ENCODE measurements at regions not wholly inside any gene's neighbourhood (a gene's known extent, or its start where the extent isn't known, plus 50 kb on each side); places are given as distances from the start of the nearest gene placed in this dataset.

DNA sequence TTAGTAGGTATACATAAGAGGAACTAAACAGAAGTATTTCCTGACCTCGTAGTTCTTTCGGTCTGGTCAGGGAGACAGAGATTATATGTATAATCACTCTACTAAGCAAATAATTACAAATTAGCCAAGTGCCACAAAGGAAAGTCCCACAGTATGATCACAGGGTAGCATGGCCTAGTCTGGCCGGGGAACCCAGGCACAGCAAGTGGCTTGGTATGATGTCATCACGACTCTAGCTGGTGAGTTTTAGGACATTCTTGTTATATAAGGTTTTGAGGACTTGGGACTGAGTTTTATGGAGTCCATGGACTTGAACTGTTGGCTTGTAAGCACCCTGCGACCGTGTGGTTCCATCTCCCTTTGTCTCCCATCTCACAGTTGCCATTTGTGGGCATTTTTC lies 316.5 kb upstream of the ZFHX3 start:
- ChIA-PET POLR2A (no interaction called here), CTCF (no interaction called here)
- TF ChIP-seq, protein P1, sequence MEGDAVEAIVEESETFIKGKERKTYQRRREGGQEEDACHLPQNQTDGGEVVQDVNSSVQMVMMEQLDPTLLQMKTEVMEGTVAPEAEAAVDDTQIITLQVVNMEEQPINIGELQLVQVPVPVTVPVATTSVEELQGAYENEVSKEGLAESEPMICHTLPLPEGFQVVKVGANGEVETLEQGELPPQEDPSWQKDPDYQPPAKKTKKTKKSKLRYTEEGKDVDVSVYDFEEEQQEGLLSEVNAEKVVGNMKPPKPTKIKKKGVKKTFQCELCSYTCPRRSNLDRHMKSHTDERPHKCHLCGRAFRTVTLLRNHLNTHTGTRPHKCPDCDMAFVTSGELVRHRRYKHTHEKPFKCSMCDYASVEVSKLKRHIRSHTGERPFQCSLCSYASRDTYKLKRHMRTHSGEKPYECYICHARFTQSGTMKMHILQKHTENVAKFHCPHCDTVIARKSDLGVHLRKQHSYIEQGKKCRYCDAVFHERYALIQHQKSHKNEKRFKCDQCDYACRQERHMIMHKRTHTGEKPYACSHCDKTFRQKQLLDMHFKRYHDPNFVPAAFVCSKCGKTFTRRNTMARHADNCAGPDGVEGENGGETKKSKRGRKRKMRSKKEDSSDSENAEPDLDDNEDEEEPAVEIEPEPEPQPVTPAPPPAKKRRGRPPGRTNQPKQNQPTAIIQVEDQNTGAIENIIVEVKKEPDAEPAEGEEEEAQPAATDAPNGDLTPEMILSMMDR (IDR thresholded peaks at IDR 0.05; ENCODE audit: control extremely low read depth, extremely low read depth, low read depth, missing control alignments), result no peak
- no peak for DNase-seq (ENCODE audit: extremely low spot score)

DNA sequence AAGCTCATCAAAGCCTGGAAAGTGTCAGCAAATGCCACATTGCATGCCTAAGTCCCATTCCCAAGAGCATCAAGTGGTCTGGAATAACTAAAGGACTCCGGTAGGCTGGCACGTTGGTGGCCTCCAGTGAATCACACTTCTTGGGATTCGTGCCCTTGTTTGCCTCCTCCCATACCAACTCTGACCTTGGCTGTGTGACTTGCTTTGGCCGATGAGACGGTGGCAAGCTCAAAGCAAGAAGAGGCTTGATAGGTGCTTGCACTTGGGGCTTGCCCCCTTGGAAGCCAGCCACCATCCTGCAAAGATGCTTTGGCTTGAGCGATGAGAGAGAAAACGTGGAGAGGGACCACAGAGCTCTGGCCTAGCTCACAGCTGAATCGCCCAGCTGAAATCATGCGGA lies 313.1 kb upstream of the ZFHX3 start:
- ChIA-PET CTCF (interaction anchor here (0.9 to 1.5 kb wide), 2 partner anchors 10 to 11 kb away, joined by 3 read pairs; no protein-coding TSS in a partner anchor), POLR2A (no interaction called here)
- TF ChIP-seq, protein P1 (IDR thresholded peaks at IDR 0.05; ENCODE audit: control extremely low read depth, extremely low read depth, low read depth, missing control alignments), result no peak
- no peak for DNase-seq (ENCODE audit: extremely low spot score)

DNA sequence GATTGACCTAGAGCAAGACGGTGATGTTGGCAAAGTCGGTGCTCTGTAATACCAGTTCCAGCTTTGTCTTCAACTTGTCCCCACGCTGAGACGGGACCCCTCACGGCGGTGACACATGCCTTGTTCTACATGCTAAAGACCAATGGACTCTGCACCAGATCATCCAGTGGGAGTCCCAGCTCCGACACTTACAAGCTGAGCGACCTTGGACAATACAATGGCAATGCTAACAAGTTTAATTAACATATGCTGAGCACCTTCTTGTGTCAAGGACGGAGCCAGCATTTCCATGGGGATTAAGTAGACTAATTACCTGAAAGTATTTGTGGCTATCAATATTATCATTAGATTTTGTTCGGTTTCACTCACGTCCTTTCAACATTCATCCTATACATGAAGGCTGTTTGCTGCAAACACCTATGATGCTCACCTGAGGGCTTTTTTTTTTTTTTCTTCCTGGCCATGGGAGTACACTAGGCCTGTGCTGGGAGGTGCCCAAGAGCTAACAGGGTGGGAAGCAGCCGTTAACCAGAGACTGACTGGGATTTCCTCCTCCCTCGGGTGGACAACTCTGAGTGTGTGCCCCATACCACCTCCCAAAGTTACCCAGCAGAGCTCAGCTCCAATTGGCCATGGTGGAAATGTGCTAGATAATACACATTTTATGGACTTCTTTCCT lies 308.6 kb upstream of the ZFHX3 start:
- CTCF ChIA-PET, result no interaction called here
- DNase-seq (ENCODE audit: extremely low spot score), result no peak

DNA sequence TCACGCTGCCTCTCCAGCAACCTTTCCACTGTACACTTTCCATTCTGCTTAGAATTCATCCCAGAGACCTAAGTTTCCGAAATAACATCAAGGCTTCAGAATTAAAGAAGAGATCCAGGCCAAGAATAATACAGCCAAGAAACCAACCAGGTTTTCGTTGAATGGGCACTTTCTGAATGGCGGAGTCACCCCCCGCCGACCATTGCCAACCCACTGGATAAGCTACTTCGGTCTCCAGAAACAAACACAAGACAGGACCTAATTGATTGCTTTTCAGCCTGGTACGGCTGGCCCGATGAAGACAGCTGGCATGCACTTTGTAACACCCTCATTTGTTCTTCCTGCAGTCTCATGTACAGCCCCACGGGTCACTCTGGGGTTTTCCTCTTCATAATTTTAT lies 308.1 kb upstream of the ZFHX3 start:
- TF ChIP-seq, protein P1 (IDR thresholded peaks at IDR 0.05; ENCODE audit: control extremely low read depth, extremely low read depth, low read depth, missing control alignments), result no peak
- CTCF ChIA-PET, result no interaction called here
- DNase-seq (ENCODE audit: extremely low spot score), result no peak
- POLR2A ChIA-PET, result no interaction called here

More for the DNA sequence above, 308.6 kb upstream of the ZFHX3 start:
- POLR2A ChIA-PET, result no interaction called here
- TF ChIP-seq, protein P1 (IDR thresholded peaks at IDR 0.05; ENCODE audit: control extremely low read depth, extremely low read depth, low read depth, missing control alignments), result no peak

DNA sequence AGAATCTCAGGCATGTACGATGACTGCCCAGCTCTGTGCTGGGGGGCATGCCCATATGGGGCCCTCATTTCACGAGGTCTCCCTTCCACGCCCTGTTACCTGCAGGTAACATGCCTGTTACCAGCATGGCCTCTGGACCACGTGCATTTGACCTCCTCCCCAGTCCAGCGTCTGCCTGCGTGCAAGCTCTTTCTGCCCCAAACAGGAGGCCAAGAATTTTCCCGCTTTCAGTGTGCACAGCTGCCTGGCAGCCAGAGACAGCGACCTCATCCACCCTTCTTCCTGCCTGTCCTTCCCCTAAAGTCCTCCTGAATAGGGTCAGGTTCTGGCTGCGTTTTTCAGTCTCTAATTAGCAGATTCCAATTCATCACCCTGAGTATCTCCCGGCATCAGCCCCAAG lies 306.5 kb upstream of the ZFHX3 start:
- DNase-seq (ENCODE audit: extremely low spot score), result no peak
- TF ChIP-seq, protein P1 (IDR thresholded peaks at IDR 0.05; ENCODE audit: control extremely low read depth, extremely low read depth, low read depth, missing control alignments), result no peak
- ChIA-PET CTCF (no interaction called here), POLR2A (no interaction called here)

DNA sequence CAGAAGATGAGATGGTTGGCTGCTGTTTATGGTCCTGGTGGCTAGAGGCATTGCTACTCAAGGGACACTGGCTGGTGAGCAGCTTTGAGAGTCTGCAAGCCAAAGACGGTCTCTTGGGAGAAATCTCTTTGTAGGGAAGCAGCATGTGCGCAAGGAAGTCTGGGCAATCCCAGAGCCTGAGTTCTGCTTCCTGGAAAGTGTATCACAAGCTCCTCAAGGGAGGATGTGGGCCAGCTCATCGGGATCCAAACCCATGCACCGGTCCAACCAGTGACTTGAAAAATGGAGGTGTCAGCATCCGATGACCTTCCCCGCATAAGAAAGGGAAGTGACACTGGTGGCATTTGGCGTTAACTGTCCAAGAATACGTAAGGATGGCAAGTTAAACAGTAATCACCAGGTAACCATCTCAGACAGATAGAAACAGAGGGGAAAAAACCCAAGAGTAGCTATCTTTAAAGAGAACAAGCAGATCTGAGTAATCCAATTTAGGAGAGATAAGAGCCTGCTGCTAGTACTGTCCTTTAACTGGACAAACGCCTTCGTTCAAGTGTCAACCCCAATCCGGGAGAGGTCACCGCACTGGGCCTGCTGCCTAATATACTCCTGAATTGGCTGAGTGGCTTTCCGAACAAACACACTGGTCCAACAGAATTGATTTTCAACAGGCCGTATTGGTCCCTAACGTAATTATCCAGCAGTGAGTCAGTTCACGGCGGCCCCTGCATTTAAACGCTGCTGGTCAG lies 303.0 kb upstream of the ZFHX3 start:
- POLR2A ChIA-PET, result no interaction called here
- CTCF ChIA-PET, result interaction anchor here (0.9 kb wide), 1 partner anchor 10 kb away, joined by 3 read pairs; no protein-coding TSS in a partner anchor
- DNase-seq (ENCODE audit: extremely low spot score), result no peak
- TF ChIP-seq, protein P1 (IDR thresholded peaks at IDR 0.05; ENCODE audit: control extremely low read depth, extremely low read depth, low read depth, missing control alignments), result no peak

All from GM10248 (cell line).